ENCODE measurements at regions not wholly inside any gene's neighbourhood (a gene's known extent, or its start where the extent isn't known, plus 50 kb on each side); places are given as distances from the start of the nearest gene placed in this dataset.

GRCh38 chr16:51638339-51639135, 487.5 kb upstream of the SALL1 start:
- DNase-seq = no peak

- no peak for DNase-seq
These were observed 486.7 kb upstream of the SALL1 start for GRCh38 chr16:51637770-51638094.

DNA sequence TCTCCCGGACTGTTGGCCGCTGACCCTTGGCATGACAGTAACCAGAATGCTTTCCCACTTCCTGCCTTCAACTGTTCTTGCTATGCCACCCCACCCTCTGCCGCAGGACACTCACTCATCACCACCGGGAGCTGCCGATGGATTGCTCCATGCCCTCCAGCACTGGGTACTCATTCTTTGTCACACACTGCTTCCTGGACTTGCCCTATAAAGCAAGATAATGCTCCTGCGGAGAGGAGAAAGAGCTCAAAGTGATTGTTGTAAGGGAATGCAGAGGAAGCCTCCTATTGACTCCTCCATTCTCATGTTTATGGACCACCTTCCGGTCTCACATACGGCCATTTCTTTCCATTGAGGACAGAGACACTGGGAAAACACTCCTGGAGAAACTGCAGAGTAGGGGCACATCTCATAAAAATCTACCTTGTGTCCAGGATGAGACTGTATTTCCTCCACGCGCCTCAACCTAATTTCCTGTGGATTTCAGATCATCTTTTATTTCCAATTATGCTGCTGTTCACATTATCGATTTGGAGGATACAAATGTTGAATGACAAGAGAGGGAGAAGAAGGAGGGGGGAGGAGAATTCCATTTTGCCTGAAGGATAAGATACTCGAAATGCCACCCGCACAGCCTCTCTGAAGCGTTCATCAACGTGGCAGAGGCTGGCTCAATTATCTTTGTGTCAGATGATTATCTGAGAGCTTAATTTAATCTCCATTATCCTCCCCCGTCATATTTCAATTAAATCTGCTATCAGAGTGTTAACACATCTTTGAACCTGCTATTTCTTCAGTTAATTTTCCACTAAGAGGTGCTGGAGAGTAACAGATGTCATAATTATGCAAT, 486.1 kb upstream of the SALL1 start:
- no peak for DNase-seq

- DNase-seq = no peak
These were observed 484.1 kb upstream of the SALL1 start for GRCh38 chr16:51635181-51635580.

DNA sequence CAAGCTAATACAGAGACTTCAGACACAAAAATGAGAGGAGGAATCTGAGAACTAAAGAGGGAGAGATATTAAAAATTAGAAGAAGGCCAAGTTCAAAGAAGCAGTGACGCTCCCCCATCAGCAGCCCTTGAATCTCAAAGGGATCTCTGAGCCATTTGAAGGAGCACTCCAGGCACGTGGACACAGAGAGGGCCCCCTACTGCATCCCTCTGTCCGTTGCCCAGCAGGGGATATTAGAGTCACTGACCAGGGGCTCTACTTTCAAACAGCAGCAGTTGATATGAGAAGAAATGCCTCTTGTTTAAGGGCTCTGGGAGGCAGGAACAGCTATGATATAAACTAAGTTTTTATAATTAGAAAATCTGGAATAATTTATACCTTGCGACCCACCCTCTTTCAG, 479.0 kb upstream of the SALL1 start:
- DNase-seq = no peak

DNA sequence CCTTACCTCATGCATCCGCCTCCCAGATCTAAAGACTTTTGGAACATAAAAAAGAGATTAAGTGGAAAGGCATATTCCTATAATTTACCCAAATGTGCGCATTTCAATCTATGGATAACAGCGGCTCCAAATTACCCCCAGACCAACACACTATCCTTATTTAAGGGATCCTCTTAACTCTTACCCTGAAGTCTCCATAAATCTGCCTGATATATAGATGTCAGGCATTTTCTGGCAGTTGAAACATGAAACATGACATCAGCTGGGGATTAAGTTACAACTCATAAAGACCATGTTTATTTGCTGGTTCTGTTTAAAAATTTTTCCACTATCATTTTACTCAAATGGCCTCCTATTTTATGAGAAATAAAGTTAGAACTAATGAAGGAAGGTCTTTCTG, 478.5 kb upstream of the SALL1 start:
- DNase-seq = no peak

DNA sequence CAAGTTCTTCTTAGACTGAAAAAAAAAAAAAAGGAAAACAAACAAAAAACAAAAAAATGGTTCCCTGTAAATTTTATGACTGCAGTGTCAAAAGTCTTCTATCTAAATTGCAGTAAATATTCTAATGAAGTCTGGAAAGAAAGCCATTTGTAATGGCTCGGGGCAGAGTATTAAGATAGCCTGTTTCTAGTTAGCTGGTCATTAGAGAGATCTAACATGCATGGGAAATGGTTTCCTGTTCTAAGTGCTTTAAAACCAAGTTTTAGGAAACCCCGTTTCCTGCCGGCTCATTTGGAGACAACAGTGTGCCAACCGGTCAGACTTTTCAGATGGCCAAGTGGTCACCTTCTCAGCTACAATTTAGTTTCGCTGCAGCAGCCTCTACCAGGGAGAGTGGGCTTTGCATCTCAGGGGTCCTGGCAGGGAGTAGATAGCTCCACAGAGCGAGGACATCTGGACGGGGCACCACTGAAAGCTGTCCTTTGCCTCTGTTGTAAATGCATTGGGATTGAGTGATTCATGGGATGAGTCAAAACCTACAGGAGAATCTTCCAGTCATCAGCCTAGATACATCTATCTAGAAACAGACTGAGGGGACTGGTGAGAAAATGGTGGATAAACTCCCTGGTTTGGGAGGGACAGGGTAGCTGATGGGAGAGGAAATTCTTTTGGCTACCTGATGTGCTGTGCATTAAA, 473.2 kb upstream of the SALL1 start:
- DNase-seq = no peak

DNA sequence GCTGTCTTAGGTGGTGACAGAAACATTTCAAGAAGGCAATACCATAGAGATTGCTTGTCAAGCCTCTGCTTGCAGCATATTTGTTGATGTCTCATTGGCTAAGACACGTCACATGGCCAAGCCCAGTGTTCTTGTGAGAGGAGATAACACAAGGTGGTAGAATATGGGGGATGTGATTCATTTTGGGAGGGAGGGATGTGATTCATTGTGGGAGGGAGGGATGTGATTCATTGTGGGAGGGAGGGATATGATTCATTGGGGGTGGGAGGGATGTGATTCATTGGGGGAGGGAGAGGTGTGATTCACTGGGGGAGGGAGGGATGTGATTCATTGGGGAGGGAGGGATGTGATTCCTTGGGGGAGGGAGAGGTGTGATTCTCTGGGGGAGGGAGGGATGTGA, 470.5 kb upstream of the SALL1 start:
- no peak for DNase-seq

GRCh38 chr16:51615141-51615540, 464.1 kb upstream of the SALL1 start:
- no peak for DNase-seq

DNA sequence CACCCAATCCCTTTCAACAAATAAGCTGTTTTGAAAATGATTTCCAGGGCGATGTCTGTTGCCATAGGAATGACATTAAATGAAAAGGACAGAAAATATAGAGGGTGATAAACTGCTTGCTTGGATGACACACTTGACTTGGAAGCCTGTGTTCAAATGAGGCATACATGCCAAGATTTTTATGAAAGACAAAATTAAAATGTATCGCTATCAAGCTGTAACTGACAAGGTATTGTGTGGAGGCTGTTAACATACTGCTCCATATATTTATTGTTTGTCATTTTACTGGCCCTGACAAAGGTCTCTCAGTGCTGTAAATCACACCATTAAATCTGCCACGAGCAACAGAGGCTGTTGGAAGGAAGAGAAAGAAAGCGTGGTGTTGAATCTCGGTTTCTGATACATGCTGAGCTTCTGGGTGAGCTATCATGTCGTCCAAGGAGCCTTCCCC, 456.2 kb upstream of the SALL1 start:
- DNase-seq = no peak

GRCh38 chr16:51596247-51596646, 445.2 kb upstream of the SALL1 start:
- DNase-seq = no peak

GRCh38 chr16:51592535-51593300, 441.6 kb upstream of the SALL1 start:
- no peak for DNase-seq

DNA sequence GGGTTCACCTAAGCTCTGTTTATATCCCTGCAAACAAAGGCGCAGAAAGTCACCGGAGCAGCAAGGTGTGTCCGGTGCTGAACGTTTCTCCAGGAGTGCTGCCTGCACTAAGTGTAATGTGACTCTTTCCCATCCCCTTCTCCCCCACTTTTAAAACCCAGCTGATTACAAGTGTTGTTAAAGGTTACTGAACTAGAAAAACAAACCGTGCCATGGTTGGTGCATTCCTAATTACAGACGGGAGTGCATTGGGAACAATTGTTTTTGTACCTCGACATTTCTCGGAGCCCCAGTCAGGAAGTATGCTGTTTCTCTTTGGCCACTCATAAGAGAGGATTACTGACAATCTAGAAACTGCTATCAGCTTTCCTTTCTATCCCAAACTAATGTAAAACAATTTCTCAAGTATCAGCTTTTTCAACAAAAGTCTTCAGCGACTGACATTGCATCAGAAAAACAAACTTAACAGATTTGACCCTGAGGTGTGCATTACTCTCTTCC, 441.0 kb upstream of the SALL1 start:
- DNase-seq = no peak

- no peak for DNase-seq
These were observed 440.4 kb upstream of the SALL1 start for GRCh38 chr16:51591480-51591879.

GRCh38 chr16:51579652-51580360, 428.7 kb upstream of the SALL1 start:
- no peak for DNase-seq

DNA sequence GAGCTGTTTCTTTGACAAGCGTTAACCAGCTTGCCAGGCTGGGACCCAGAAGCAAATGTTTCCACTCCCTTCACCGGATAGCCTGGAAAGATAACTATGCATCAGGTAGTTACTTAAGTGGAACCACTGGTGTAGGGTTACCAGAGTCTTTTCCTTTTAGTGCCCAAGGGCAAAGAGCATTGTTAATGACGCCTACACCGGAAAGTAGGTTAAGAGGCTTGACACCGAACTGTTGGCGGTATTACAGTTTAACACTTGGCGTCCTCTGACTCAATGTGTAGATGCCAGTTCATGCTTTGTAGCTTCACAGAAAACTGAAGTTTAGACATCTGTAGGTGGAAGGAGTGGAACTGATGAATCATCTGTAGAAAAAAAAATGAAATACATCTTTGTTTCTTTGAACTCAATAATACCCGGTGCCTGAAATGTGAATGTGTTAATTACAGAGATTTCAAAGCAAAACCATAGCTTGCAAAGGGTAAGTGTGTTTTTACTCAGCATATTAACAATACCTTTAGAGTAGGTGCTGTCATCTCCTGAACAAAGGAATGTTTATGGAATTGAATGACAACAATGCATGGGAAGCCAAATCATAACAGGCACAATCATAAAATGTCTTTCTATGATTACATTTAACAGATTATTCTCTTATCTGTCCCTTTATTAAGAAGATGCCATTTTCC, 426.7 kb upstream of the SALL1 start:
- no peak for DNase-seq

DNA sequence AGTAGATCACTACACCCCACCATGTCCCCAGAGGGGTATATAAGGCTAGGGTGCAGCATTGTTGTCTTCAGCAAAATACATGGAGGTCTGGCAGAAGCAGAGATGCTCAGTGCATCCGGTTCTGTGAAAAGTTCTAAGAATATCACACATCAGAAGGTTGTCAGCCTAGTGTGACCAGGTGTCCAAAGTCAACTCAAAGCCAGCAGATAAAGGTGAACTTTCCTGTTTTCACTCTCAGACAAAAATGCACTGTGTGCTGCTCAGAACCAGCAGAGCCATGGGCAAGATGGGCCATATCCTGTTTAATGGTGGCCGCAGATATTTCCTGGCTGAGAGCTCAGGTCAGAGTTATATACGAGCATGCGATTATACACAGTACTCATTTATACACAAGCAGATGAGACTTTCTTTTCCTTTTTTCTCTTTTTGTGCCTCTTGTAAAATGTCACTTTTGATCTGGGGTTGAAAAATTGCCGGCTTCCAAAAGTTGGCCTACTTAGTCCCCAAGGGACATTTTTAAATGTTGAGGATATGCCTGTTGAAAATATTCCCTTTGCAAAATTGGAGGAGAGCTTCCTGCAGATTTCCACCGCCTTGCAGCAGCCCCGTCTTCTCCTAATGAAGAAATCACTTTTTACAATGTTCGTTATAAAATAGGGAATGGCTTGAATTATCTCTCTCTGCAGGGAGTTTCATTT, 425.6 kb upstream of the SALL1 start:
- no peak for DNase-seq

GRCh38 chr16:51573191-51573590, 422.1 kb upstream of the SALL1 start:
- DNase-seq = no peak

DNA sequence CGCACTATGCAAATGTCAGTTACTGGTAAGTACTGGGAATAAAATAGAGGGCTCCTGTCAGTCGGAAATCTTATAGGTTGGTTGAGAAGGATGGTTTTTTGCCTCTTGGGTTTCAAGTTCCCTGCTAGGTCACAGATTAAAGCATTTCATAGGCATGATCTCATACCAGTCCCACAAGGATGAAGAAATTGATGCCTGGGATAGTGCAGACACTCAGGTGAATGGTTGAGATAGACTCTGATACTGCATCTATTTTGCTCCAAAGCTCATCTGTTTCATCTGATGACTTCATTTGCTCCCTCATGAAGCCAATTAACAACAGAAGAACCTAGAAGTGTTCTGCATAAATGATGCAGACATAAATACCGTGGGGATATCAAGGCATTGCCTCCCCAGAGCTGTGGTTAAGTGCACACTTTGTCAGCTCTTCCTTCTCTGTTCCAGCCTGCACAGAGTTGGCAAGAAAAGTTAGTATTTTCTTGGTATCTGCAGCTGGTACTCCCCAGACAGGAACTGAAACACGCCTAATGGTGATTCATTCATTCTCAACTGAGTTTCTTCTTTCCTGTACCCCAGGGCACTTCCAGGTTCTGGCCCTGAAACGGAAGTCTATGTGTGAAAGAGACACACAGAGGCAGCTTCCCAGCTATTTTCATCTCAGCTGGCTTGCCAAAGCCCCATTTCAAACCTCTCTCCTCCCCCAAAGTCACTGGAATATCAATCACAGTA, 418.3 kb upstream of the SALL1 start:
- DNase-seq = no peak

- DNase-seq = no peak
These were observed 416.8 kb upstream of the SALL1 start for GRCh38 chr16:51567911-51568310.

All from stimulated activated CD4-positive, alpha-beta T cell treated with anti-CD3 and anti-CD28 coated beads, Interleukin-1b, Interleukin-23, amount 100 ng/mL, for 48 hours (primary cell).